A549 (cell line): ENCODE measurements at regions not wholly inside any gene's neighbourhood (a gene's known extent, or its start where the extent isn't known, plus 50 kb on each side); places are given as distances from the start of the nearest gene placed in this dataset.

Experiments used
- CHD2 ChIP-seq: fragments of 150-350 bp; IDR thresholded peaks from 2 replicates; pipeline ENCODE4 v1.6.1; 2014; ENCODE audit warnings: low read length; ENCODE audit not compliant: partially characterized antibody
- CHD4 ChIP-seq: fragments of 200-600 bp; sonication (generic); IDR thresholded peaks from 2 replicates; pipeline ENCODE4 v1.6.1; 2016; ENCODE audit warnings: antibody characterized with exemption, mild to moderate bottlenecking, borderline replicate concordance
- CTCF ChIP-seq: fragments of >200 bp; sonication (Bioruptor Twin); formaldehyde crosslinking; IDR thresholded peaks from 3 replicates; pipeline ENCODE4 v1.5.1; 2016
- EP300 ChIP-seq, 2 experiments: fragments of >200 bp; sonication (Bioruptor Twin); formaldehyde crosslinking; IDR thresholded peaks; 2 replicates in 1 of 2; 3 replicates in 1 of 2; pipeline ENCODE4 v1.6.1; 2016 to 2017
- POLR2A ChIP-seq: IDR thresholded peaks from 2 replicates; pipeline ENCODE4 v1.6.1; 2012; ENCODE audit warnings: mild to moderate bottlenecking, low read length
- RAD21 ChIP-seq, 2 experiments: fragments of >200 bp in 1 of 2; sonication (Bioruptor Twin) in 1 of 2; formaldehyde crosslinking in 1 of 2; IDR thresholded peaks in 1 of 2; conservative IDR thresholded peaks in 1 of 2; 2 replicates in 1 of 2; 3 replicates in 1 of 2; pipeline ENCODE4 v1.6.1; 2012 to 2018; ENCODE audit warnings: inconsistent platforms in 1 of 2
- ZNF302 ChIP-seq: fragments of 250-450 bp; sonication (Bioruptor Pico); IDR thresholded peaks from 2 replicates; pipeline ENCODE4 v1.9.0; 2021; ENCODE audit warnings: inconsistent platforms, mild to moderate bottlenecking, moderate library complexity

- TF ChIP-seq CTCF (no peak), CHD2 (no peak), POLR2A (no peak), CHD4 (no peak), RAD21 (conservative IDR thresholded peaks at IDR 0.05 in 1 of 2, IDR thresholded peaks at IDR 0.05 in 1 of 2) (no peak), ZNF302 (no peak), EP300 (IDR thresholded peaks at IDR 0.05) (no peak)
Observed at GRCh38 chr16:79717333-79718137, 117.0 kb upstream of the MAF start.
